GM19328 (cell line): ENCODE measurements at regions not wholly inside any gene's neighbourhood (a gene's known extent, or its start where the extent isn't known, plus 50 kb on each side); places are given as distances from the start of the nearest gene placed in this dataset.
"Not testable (repeated sequence)": the region's sequence is repeated elsewhere in the genome, so short reads cannot be mapped to it uniquely, and the experiment has no call there.

Experiments
- ATAC-seq: cut with Tn5 transposase; IDR thresholded peaks from one replicate; pipeline ENCODE4 v1.9.1; 2021; ENCODE audit warnings: mild to moderate bottlenecking, moderate library complexity; ENCODE audit not compliant: unreplicated experiment

DNA sequence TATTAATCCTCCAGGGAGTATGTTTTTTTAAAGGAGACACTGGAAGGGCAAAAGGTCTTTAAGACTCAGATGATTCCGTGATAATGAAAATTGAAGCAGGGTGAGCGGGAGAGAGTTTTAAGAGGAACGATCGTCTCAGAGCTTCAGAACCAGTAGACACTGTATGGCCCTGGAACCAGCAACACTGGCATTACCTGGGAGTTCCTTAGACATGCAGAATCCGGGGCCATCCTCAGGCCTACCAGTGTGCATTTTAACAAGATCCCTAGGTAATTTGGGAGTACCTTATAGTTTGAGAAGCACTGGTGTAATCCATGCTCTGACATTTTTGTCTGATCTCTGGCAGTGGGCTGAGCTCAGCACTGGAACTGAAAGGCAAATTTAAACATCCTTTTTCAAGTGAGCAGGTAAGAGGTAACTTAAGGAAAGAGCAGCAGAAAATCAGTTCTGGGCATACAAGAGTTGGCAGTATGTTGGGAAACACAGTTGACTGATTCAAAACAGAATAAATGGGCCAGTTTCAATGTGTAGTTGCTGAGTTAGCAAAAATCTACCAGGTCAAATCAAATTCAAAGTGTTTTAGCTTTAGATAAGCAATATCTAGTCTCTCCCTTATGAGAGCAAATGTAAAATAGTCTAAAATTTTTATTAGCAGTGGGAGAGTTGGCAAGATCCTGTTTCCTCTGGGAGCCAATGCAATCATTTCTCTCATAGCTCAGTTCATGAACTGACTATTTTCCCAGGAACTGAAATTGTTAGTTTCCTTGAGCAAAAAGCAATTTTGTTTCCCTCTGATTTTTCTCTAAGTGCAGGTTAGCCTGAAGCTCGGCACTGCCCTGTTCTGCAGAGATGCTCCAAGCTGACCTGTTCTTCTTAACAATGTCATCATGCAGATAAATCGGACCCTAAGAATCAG lies 97.2 kb upstream of the ELMO1 start:
- no peak for ATAC-seq

GRCh38 chr7:37546677-37547076 lies 98.0 kb upstream of the ELMO1 start:
- ATAC-seq: no peak

DNA sequence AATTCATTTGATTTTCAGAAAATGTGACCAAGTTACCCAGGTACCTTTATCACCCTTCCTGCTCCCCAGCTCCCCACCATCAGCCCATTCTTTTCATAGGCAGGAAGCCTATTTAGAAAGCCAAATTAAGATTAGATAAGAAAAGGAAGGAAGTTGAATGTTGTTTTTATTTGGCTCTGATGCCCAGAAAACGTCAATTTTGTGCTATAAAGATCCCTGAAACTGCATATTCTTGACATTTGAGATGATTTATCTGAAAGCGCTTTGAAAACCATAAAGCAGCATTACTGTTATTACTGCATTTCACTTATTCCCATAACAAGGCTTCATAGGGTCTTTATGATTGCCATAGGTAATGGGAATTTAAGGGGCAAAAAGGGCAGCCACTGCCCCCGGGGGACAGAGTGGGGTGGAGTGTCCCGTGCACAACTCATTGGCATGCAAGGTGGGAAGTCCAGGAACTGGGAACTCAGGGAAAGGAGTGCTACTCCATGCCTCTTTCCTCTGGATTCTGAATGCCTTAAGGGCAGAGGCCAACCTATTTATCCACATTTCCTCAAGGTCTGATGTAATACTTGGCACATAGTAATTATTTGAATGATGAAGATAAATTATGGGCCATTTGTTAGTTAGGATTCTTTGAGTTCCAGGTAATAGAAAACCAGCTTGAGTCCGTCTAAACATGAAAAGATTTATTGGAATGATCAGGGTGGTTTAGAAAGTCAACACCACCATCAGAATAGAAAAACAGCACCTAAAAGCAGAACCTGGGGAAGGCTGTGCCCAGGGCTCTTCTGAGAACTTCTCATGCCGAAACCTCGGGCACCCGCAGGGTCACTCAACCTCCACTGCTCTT lies 100.6 kb upstream of the ELMO1 start:
- no peak for ATAC-seq

- no peak for ATAC-seq
These were observed 101.8 kb upstream of the ELMO1 start for GRCh38 chr7:37550426-37550825.

- no peak for ATAC-seq
These were observed 102.2 kb upstream of the ELMO1 start for GRCh38 chr7:37550872-37551271.

- ATAC-seq: no peak
These were observed 103.4 kb upstream of the ELMO1 start for GRCh38 chr7:37552030-37552429.

- not testable (repeated sequence) for ATAC-seq
These were observed 103.8 kb upstream of the ELMO1 start for GRCh38 chr7:37552439-37552838.

- no peak for ATAC-seq
These were observed 106.9 kb upstream of the ELMO1 start for GRCh38 chr7:37555528-37555927.

GRCh38 chr7:37557571-37558209 lies 109.0 kb upstream of the ELMO1 start:
- ATAC-seq: no peak

DNA sequence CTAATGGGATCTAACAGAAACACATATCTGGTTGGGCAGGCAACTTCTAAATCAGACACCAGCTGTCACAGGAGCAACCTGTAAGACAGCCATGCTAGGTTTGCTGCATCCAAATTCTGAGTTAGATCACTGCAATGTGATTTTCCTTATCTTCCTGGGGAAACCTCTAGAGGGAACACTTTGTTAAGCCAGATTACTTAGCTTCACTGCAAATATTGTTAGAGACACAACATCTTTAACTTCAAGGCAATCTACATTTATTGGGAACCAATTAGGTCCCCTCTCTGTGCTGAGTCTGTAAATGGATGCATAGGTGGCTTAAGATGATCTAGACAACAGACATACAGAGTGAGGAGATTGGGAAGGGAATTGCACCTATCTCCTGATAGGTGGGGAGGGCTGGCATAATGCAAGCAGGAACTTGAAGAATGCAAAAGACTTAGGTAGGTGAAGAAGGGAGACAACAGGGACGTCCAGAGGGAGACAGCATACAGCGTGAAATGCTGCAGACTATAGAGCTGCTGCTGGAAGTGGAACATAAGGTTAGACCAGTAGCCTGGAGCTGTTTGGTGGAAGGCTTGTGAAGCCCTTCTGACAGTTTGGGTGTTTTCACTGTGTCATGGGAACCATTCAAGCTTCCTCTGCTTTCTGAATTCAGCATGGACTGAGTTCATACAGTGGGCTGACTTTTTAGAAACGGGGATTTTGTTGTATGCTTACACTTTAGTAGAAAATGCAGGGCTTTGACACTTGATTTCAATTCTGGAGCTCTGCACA lies 109.8 kb upstream of the ELMO1 start:
- ATAC-seq: no peak

DNA sequence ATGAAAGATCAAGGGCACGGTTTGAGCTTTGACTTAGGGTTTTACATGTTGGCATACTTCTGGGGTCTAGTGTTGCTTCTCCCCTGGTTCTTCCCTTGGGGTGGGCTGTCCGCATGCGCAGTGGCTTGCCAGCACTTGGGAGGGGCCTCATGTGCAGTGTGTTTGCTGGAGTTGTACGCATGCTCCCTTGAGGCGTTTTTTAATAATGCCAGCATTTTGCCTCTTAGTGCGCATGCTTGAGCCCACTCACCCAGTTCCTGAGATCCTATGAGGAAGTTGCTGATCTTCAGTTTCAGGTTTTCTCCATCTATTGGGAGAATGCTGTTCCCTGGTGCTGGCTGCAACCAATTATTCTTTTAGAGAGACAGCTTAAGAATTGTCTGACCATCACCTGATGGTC lies 113.4 kb upstream of the GPR141 start:
- no peak for ATAC-seq

DNA sequence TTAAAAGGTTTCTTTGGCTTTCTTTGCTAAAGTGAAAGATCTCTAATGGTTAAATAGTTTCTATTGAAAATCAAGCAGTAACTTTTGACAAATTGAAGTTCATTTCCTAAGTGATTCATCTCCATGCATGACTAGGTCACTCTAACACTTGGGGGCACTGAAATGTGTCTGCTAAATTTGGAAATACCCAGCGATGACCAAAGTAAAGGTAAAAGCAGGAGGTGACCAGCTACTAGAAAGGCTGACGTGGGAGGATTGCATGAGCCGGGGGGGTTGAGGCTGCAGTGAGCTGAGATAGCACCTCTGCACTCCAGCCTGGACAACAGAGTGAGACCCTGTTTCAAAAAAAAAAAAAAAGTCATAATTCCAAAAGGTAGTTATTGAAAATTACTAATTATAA lies 111.8 kb upstream of the GPR141 start:
- no peak for ATAC-seq

DNA sequence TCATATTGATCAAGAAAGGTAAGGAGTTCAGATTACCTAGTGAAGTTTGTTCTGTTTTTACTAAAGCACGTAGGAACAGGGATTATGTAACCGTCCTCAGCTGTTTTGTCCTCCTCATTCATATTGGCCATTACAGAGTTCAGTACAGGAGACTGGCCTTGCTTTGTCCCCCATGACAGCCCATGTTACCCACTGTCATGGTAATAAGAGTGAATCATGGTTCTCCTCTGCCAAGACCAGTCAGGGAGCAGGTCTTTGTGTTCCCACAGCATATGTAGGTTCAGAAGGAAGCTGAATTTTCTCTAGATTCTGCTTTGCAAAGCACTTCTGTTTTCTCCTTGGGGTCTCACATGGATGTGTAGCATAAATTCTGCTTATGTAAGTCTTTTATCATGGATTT lies 106.2 kb upstream of the GPR141 start:
- no peak for ATAC-seq

GRCh38 chr7:37577901-37578300 lies 105.7 kb upstream of the GPR141 start:
- ATAC-seq: no peak

DNA sequence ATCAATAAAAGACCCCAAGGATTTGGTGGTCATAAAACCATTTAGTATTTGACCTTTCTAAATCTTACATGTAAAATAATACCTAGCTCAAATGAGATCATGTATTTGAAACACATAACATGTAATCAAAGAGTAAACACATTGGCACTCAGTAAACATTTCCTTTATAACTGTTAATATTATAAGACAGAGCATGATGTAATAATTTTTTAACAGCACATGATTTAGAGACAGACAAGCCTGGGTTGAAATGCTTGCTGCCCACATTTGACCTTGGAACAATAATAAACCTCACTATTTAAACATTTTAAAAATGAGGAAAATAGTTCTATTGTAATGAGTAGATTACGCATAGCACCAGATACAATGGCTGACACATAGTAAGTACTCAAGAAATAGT lies 105.2 kb upstream of the GPR141 start:
- ATAC-seq: no peak

GRCh38 chr7:37580376-37580775 lies 103.2 kb upstream of the GPR141 start:
- ATAC-seq: no peak

GRCh38 chr7:37584651-37585463 lies 98.7 kb upstream of the GPR141 start:
- ATAC-seq: not testable (repeated sequence)

DNA sequence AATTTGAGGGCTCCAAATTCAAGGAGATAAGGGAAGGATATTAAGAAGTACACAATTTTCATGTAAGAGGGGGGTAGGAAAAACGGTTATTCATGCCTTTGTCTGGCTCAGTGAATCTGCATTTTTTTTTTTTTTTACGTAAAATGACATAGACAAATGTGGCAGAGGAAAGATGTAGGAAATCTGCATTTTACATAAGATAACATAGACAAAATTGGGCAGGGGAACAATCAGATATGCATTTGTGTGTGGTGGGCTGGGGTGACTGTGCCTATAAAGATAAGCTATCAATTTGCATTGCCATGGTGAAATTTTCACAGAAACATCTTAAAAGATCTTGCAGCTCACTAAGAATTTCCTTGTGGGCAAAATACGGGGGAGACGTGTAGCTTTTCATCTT lies 92.7 kb upstream of the GPR141 start:
- ATAC-seq: no peak

GRCh38 chr7:37592366-37592765 lies 91.2 kb upstream of the GPR141 start:
- no peak for ATAC-seq

GRCh38 chr7:37594602-37595001 lies 89.0 kb upstream of the GPR141 start:
- ATAC-seq: no peak
